Left colon (tissue), 2 donors: ENCODE measurements at regions not wholly inside any gene's neighbourhood (a gene's known extent, or its start where the extent isn't known, plus 50 kb on each side); places are given as distances from the start of the nearest gene placed in this dataset.

Experiments
- ATAC-seq: fragments of 200-7000 bp; cut with Tn5 transposase; one replicate; pipeline ENCODE4 v1.9.1; 2020; ENCODE audit warnings: mild to moderate bottlenecking, moderate library complexity
- DNase-seq, 2 donors: peaks; one replicate each; pipeline ENCODE4 v3.0.0-alpha.2; 2020
- intact Hi-C, 2 donors: fragments of 100-400 bp; cut with DNase I in 1 of 2; cut with micrococcal nuclease in 1 of 2; formaldehyde crosslinking; loops; one replicate each; pipeline versions ENCODE4 v1.11.2 to v1.14.0; 2022; cut with DNase I, micrococcal nuclease
- donor health status: DM: no; HTN: no; CAD: no.
- donor health status: DM: yes; HTN: yes; CAD: no.

GRCh38 chr4:128525387-128525786 is 237.8 kb upstream of the PGRMC2 start:
- intact Hi-C loops, result no loop called here
- DNase-seq (no peak), ATAC-seq (peak; percentile 4)

GRCh38 chr4:128524311-128524710 is 236.7 kb upstream of the PGRMC2 start:
- peak; percentile 52 to 71 for DNase-seq
- intact Hi-C loops, result no loop called here
- peak; percentile 98 for ATAC-seq

- DNase-seq, result no peak
- ATAC-seq, result no peak
- intact Hi-C loops, result no loop called here
Observed at GRCh38 chr4:128521648-128522111, 234.1 kb upstream of the PGRMC2 start.

GRCh38 chr4:128521156-128521555 is 233.5 kb upstream of the PGRMC2 start:
- DNase-seq (no peak), ATAC-seq (no peak)
- intact Hi-C loops, result no loop called here

- DNase-seq (no peak), ATAC-seq (no peak)
- intact Hi-C loops, result no loop called here
Observed at GRCh38 chr4:128519163-128519830, 231.7 kb upstream of the PGRMC2 start.

GRCh38 chr4:128517739-128518510 is 230.3 kb upstream of the PGRMC2 start:
- intact Hi-C loops, result no loop called here
- DNase-seq (peak in 1 of 2 donors; percentile 12), ATAC-seq (peak; percentile 27)

- no peak for ATAC-seq
- no peak for DNase-seq
- intact Hi-C loops, result no loop called here
Observed at GRCh38 chr4:128517096-128517738, 229.6 kb upstream of the PGRMC2 start.

- ATAC-seq (no peak), DNase-seq (no peak)
- intact Hi-C loops, result no loop called here
Observed at GRCh38 chr4:128516301-128516969, 228.8 kb upstream of the PGRMC2 start.

GRCh38 chr4:128513664-128514484 is 226.3 kb upstream of the PGRMC2 start:
- intact Hi-C loops, result no loop called here
- no peak for ATAC-seq
- no peak for DNase-seq

- ATAC-seq (no peak), DNase-seq (no peak)
- intact Hi-C loops, result no loop called here
Observed at GRCh38 chr4:128512767-128513322, 225.2 kb upstream of the PGRMC2 start.

GRCh38 chr4:128512161-128512560 is 224.5 kb upstream of the PGRMC2 start:
- intact Hi-C loops, result no loop called here
- ATAC-seq (no peak), DNase-seq (no peak)

GRCh38 chr4:128510850-128511249 is 223.2 kb upstream of the PGRMC2 start:
- no peak for DNase-seq
- ATAC-seq, result no peak
- intact Hi-C loops, result no loop called here

GRCh38 chr4:128502818-128503527 is 215.4 kb upstream of the PGRMC2 start:
- ATAC-seq (no peak), DNase-seq (no peak)
- intact Hi-C loops, result no loop called here

GRCh38 chr4:128501239-128501638 is 213.6 kb upstream of the PGRMC2 start:
- ATAC-seq (no peak), DNase-seq (no peak)
- intact Hi-C loops, result no loop called here

- intact Hi-C loops, result no loop called here
- DNase-seq (no peak), ATAC-seq (no peak)
Observed at GRCh38 chr4:128488055-128488705, 200.6 kb upstream of the PGRMC2 start.

- intact Hi-C loops, result no loop called here
- DNase-seq (no peak), ATAC-seq (no peak)
Observed at GRCh38 chr4:128484896-128485295, 197.3 kb upstream of the PGRMC2 start.

GRCh38 chr4:128483816-128484215 is 196.2 kb upstream of the PGRMC2 start:
- ATAC-seq (no peak), DNase-seq (no peak)
- intact Hi-C loops, result no loop called here
